GM19438 (cell line): ENCODE measurements at regions not wholly inside any gene's neighbourhood (a gene's known extent, or its start where the extent isn't known, plus 50 kb on each side); places are given as distances from the start of the nearest gene placed in this dataset.
"Not testable (repeated sequence)": the region's sequence is repeated elsewhere in the genome, so short reads cannot be mapped to it uniquely, and the experiment has no call there.

ENCODE experiments used
- ATAC-seq: cut with Tn5 transposase; IDR thresholded peaks from one replicate; pipeline ENCODE4 v1.9.1; 2021; ENCODE audit warnings: low read depth; ENCODE audit not compliant: unreplicated experiment

DNA sequence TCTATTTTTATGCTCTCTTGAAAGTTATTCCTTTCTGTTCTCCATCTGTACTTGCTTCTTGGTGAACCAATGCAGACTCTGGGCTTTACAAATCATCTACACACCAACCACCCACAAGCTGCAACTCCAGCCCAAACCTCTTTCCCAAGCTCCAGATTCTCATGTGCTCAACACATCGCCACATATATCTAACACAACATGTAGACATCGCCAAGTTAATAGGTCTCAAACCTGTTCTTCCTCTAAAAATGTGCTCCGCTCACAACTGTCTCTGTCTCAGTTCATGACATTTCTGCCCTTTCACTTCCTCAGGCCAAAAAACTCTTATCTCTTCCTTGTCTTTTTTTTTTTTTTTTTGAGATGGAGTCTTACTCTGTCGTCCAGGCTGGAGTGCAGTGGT, 95.7 kb upstream of the EEPD1 start:
- no peak for ATAC-seq

DNA sequence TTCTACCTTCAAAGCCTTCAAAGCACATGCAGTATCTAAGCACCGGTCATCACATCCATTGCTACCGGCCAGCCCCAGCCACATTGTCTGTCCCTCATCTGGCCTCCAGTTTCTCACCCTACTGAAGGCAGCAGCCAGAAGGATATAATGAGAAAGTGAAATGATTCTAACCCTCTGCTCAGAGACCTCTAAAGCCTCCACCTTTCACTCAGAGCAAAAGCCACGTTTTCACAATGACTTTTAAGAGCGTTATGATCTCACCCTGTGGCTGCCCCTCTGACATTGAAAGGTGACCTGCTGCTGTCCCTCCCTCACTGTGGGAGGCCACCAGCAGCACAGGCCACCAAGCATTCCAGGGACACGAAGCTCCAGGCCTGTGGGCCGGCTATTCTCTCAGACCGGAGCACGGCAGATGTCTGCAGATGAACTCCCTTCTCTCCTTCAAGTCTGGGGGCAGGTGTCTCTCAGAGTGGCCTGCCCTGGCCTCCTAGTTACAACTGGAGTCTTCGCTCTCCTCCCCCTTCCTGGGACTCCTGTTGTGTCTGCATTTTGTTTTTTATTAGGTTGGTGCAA, 94.9 kb upstream of the EEPD1 start:
- ATAC-seq: no peak

DNA sequence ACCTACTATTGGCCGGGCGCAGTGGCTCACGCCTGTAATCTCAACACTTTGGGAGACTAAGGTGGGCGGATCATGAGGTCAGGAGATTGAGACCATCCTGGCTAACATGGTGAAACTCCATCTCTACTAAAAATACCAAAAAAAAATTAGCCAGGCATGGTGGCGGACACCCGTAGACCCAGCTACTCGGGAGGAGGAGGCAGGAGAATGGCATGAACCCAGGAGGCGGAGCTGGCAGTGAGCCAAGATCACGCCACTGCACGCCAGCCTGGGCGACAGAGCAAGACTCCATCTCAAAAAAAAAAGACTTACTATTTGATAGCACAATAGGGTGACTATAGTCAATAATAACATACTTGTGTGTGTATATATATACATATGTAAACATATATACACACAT, 92.7 kb upstream of the EEPD1 start:
- not testable (repeated sequence) for ATAC-seq

DNA sequence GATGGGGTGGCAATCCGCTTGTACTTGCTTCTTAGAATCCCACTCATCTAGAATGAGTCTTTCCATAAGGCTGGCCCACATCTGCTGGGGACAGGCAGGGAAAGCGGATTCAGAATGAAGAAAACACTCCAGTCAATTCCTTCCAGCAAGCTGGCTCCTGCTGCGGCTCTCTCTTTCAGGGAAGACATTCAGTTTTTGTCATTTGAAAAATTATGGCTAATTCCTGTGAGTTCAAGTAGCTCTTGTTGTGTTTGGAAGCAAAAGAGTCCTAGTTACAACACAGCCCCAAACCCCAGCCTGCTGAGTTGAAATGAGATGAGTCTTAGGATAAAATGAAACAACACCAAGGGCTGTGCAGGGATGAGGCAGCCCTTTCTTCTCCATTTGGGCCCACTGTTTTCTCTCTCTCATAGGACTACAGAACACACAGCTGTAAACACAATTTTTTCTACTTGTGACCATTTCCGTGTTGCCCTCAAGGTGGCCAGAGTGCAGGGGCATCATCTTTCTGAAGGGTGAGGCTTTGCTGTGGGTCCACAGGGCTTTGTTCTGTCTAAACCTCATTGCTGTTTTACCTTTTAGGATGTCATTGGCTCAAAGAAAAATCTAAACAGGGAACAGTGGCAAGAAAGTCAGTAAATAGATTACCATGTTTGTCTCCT, 90.8 kb upstream of the EEPD1 start:
- no peak for ATAC-seq

DNA sequence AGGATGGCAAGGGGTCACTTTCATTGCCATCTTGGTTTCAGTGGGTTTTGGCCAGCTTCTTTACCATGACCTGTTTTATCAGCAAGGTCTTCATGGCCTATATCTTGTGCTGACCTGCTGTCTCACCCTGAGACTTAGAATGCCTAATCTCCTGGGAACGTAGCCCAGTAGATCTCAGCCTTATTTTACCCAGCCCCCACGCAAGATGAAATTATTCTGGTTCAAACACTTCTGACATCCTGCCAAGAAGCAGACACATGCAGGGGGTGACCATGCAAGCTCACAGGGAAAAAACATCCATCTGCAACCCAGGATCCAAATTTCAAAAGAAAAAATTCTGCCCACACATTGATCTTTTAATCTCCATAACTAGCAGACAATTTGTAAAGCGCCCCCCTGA, 88.4 kb upstream of the EEPD1 start:
- ATAC-seq: no peak

DNA sequence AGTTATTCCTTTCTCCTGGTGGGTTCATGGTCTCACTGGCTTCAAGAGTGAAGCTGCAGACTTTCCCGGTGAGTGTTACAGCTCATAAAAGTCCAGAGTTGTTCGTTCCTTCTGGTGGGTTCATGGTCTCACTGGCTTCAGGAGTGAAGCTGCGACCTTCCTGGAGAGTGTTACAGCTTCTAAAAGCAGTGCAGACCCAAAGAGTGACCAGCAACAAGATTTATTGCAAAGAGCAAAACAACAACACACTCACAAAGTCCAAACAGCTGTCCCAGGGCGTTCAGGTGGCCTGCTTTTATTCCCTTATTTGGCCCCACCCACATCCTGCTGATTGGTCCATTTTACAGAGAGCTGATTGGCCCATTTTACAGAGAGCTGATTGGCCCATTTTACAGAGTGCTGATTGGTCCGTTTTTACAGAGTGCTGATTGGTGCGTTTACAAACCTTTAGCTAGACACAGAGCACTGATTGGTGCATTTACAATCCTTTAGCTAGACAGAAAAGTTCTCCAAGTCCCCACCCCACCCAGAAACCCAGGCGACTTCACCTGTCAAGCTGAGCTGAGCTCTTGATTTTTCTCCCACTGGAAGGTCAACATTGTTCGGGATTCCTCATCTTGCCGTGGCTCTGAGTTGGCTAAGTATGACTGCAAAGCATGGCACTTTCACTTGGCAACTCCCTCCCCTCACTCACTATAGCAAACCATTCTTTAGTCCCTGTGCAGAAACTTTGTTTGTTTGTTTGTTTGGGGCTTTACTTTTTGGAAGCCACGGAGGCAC, 87.3 kb upstream of the EEPD1 start:
- ATAC-seq: not testable (repeated sequence)

DNA sequence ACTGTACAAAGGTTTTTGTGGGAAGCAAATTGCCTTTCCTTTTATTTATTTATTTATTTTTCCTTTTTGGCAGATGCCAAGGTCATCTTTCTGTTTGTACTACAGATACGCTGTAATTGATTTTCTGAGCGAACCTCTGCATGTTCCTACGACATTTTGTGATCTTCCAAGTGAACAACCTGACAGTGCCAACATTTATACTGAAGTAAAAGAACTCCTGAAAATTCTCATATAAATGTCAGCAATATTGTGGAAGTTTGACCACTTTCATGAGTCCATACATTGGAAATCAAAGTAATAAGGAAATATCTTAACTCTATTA, 86.8 kb upstream of the EEPD1 start:
- no peak for ATAC-seq

DNA sequence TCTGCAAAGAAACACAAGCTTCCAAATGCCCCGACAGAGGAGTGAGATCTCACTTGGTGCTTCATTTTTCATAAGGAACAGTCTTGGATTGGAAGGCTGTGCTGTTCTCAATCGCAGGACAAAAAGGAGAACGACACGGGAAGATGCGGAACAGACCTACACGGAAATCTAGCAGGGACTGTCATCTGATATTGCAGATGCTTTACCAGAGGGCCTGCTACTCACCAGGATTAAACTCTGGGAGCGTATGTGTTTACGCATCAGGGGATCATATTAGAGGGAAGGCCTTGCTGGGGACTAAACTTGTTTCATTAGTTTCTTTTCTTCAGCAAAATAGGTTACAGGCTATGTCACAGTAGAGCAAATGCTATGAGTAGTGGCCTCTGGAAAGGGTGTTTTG, 82.8 kb upstream of the EEPD1 start:
- no peak for ATAC-seq

DNA sequence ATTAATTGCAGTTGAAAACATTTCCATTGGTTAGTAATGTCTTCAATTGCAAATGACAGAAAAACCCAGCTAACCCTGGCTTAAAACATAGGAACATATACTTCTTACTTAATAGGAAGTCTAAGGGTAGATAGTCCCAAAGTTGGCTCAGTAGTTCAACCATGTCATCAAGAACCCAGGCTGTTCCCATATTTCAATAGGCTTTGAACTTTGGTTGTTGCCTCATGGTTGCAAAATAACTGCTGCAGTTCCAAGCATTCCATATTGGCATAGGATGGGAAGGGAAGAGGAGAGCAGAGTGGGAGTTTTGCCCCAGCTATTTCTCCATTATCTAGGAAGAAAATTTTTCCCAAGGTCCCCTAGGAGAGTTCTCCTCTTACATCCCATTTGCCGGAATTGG, 81.4 kb upstream of the EEPD1 start:
- ATAC-seq: no peak

DNA sequence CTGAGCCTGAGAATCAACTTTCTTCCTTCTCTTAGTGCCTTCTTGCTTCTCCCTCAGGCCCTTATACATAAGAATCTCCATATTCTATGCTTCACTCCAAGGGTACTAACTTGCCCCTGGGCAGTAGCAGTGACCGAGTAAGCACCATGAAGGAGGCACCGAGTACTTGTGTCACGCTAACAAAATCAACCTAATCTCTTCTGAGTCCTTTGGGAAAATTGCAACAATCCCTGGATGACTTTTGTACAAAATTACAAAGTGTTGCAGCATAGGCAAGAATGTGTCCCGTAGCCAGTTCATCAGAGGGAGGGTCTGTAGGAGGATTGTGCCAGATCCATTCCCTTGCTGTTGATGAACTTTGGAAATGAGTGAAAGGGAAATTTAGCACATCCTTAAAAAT, 80.4 kb upstream of the EEPD1 start:
- ATAC-seq: no peak

DNA sequence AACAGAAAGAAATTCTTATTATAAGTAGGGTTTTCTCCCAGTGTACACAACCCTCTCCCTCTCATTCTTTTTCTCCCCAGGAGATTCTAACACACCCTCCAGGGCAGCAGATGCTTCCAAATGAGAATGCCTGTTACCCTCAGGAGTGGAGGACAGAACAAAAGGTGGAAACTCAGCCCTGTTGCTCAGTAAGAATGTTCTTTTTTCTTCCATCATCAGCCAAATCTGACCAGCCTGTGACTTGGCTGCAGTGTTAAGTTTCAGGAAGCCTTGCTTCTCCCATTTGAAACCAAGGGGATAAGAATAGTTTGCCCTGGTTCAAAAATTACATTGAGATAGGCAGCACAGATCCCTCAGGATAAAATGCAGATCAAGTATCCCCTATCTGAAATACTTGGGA, 77.5 kb upstream of the EEPD1 start:
- ATAC-seq: no peak

DNA sequence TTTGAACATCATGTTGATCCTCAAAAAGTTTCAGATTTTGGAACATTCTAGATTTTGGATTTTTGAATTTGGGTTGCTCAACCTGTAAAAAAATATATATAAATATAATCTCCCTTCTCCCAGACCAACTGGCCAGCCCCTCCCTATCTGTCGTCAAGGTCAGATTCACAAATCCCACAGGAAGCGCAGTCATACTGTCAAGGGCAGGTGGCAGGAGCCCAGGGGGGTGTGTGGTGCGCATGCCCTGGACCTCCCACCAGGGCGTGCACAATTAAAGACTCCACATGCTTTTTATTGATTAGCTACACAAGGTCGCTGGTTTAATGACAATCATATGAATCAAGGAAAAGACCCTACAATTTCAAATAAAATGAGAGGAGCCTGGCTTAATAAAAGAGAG, 77.0 kb upstream of the EEPD1 start:
- ATAC-seq: no peak

DNA sequence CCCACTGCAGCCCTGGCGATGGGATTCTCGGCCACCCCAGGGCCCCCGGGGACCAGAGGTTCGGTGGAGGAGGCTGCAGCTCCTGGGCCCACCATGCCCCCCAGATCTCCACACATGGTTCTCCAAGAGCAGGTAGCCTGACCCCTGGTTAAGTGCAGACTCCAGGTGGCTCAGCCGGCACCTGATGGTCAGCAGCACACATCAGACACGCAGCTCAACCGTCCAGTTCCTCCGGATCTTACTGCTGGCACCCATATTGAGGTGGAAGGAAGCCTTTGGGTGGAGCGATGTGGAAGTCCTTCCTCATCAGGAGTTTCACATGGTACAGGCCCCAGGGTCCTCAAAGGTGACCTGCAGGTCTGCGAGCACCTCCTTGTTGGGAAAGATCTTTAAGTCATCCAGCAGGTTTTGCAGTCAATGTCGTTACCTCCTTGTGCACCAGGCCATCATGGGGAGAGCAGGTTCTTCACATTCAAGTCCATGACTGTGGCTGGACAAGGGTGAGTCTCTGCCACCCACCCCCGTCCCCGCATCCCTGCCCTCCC, 74.2 kb upstream of the EEPD1 start:
- ATAC-seq: no peak

DNA sequence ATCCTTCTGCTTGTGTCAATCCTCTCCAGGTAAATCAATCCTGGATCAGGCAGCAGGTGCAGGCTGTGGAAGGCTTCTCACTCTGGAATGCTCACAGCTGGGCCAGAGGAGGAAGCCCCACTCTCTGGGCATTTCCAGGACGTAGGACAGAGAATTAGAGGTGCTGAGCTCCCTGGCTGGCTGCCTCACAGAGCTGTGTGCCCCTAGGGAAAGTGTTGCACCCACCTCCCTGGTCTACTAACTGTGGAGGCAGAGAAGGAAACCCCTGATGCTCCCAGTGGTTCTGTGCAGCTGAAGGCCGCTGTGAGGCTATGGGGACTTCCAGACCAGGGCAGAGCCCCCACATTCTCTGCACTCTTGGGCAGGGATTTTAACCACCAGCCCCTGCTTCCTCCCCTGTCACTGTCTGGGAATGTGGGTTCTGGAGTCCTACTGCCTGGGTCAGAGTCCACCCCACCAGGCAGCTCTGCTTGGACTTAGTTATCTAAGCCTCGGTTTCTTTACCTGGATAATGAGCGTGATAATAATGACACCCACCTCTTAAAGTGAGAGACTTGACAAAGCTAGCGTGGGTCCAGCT, 73.5 kb upstream of the EEPD1 start:
- ATAC-seq: no peak

DNA sequence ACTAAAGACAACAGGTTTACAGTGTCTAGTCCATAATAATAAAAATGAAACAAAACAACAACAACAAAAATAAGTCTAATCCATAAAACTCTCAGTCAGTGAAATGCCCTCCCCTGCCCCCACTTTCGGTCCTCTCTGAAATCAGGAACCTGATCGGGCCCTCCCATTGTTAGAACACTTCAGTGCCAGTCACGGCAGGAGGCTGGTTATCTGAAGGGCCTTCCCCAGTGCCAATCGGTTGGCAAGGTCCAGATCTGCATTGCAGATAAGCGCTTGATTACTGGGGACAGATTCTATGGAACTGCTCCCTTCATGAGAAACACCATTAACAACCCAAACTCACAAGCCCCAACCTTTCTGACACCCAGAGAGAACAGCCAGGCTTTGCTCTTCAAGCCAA, 72.2 kb upstream of the EEPD1 start:
- no peak for ATAC-seq

DNA sequence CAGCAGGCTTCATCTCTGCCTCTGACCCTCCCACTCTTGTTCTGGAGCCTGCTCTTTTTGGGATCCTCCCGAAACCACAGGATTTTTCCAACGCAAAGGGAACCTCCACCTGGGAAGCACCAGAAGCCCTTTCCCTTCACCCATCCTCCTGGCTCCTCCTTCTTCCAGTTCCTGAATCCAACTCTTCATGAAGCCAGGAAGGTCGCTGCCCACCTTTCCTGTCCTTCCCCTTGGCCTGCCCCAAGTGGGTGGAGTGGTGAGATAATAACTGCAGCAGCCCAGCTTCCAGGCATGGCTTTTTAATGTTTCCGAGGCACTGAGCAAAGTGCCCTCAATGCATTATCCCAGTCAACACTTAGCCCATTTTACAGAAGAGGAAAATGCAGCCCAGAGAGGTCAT, 70.8 kb upstream of the EEPD1 start:
- no peak for ATAC-seq

DNA sequence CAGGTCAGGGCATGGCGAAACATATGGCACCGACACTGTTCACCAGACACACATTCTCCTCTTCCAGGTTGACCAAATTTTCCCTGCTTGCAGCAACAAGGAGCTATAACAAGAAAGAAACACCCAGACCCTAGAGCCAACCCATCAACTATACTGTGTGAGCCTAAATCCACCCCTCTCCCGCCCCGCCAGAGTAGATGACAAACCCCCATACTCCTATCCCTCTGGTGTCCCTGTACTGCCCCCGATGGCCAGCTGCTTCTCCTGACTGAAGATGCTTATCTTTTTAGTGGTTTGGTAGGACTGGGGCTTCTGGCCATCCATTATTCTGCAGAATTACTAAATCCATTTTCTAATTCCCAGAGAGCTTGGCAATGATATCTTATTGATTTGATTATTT, 70.1 kb upstream of the EEPD1 start:
- ATAC-seq: no peak

DNA sequence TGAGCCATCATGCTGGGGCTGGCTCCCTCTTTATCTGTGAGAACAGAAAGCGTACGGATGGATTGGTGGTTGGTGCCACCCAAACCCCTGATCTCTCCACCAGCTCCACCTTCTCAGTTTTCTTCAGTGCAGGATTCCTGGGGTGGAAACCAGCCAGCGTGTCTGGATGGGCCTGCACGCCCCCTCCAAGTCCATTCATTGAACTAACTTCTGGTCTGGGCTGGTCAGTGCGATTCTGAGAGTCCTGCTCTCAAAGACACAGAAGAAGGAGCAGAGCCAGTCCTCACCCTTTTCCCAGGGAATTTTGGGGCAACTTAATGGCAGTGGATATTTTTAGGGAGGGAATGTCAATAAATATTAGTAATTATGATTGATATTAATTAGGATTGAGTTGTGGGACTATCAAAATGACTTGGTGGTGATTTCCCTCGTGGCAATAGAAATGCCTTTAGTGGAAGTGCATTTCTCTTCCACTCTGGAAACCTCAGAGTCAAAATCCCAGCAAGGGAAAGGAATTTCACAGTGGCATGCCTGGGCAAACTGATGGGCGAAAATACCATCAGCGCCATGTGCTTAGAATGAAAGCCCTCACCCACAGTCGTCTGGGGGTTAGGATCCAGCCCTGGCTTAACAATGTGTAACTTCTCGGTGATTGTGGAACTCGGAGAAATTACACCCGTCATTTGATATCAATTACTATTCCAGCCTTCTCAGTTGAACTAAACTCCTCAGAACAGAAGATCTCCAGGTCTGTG, 69.3 kb upstream of the EEPD1 start:
- no peak for ATAC-seq

DNA sequence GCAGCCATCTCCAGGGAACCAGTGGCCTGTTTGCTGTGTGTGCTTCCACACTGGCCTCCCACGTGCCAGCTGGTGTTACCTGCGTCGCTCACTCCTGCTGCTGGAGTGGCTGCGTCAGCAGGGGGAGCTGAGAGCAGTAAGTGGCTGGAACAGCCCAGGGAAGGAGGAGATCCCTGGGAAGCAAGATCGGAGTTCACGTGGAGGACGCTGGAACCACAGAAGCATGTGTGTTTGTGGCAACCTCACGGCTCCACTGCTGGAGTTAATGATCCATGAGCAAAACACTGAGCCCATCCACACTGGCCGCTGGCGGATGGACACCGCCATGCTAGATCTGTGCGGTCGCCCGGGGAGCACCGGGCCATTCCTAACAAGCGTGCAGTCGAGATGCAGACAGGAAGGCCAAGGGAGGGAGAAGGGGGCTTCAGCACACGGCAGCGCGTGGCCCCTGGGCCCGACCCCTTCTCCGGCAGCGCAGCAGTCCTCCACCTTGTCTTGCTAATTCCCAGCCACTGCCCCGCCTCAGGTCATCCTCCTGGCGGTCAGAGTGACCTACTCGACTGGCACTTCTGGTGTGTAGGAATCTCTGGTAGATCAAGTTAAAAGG, 68.5 kb upstream of the EEPD1 start:
- no peak for ATAC-seq

DNA sequence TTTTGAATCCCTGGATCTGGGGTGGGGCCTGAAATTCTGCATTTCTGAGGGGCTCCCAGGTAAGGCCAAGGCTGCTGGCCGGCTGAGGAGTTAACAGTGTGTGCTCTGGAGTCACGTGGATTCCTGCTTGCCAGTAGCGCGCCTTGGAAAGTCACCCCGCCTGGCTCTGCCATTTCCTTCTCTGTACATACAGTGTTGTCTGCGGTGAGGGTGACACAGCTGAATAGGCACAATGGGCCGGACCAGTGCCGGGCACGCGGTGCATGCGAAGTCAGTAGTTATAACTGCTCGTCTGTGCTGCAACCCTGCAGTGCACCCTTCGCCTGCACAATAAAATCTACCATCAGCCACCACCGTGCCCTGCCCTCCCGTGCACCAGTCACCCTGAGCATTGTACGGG, 68.0 kb upstream of the EEPD1 start:
- ATAC-seq: no peak

DNA sequence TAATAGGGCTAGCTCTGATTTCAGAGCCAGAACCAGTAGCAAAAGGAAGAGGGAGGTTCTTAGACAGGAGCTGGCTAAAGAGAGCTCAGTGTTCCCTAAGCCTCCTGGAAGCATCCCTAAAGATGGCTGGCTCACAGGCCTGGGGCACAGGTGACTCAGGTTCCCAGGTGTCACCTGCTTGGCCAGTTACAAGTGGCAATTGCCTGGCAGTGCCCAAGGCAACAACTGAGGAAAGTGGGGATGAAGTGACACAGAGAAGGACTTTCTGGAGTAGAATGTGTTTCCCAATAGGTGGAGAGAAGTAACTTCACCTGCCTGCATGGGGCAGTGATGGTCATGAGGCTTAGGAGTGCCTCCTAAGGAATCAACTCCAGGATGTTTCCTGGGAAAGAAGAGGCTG, 66.5 kb upstream of the EEPD1 start:
- ATAC-seq: no peak
